ENCODE measurements at regions not wholly inside any gene's neighbourhood (a gene's known extent, or its start where the extent isn't known, plus 50 kb on each side); places are given as distances from the start of the nearest gene placed in this dataset.
"Not testable (repeated sequence)": the region's sequence is repeated elsewhere in the genome, so short reads cannot be mapped to it uniquely, and the experiment has no call there.

DNA sequence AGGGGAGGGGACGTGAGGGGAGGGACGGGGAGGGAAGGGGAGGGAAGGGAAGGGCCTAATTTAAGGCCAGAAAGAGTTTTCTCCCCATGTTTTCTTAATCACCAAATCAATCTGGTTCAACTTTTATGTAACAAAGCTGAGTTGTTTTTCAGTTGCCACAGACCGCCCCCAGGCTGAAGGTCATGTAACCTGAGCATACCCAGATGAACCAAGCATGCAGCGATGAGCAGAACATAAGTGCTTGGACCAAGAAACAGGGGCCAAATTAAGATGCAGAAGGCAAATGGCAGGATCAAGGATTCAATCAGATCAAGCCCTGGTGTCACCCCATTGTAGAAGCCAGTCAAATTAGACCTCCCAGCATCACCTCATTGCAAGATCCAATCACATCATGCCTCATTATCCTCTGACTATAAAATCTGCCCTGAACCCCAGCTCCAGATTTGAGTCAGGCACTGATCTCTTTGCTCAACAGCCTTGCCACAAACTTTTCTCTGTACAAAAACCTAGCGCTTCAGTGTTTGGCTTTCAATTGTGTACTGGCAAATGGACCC is 113.5 kb upstream of the TNPO1 start:
- H3K36me3 ChIP-seq: no peaks in the 10 kb centered on the region
- no peak overlapping the region for H3K4me3 ChIP-seq
- intact Hi-C loops (cut with DNase I; ENCODE audit: low total_unique reads): no loop called here
- no peak overlapping the region for H3K27ac ChIP-seq
- DNase-seq (ENCODE audit: low spot score in 2 of 2): no peak
- H3K27me3 ChIP-seq: no peaks in the 10 kb centered on the region
- H3K9me3 ChIP-seq: no peaks in the 10 kb centered on the region
- H3K4me1 ChIP-seq: no peaks in the 10 kb centered on the region
- TF ChIP-seq, protein P1, sequence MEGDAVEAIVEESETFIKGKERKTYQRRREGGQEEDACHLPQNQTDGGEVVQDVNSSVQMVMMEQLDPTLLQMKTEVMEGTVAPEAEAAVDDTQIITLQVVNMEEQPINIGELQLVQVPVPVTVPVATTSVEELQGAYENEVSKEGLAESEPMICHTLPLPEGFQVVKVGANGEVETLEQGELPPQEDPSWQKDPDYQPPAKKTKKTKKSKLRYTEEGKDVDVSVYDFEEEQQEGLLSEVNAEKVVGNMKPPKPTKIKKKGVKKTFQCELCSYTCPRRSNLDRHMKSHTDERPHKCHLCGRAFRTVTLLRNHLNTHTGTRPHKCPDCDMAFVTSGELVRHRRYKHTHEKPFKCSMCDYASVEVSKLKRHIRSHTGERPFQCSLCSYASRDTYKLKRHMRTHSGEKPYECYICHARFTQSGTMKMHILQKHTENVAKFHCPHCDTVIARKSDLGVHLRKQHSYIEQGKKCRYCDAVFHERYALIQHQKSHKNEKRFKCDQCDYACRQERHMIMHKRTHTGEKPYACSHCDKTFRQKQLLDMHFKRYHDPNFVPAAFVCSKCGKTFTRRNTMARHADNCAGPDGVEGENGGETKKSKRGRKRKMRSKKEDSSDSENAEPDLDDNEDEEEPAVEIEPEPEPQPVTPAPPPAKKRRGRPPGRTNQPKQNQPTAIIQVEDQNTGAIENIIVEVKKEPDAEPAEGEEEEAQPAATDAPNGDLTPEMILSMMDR (IDR thresholded peaks at IDR 0.05): no peak
- no peak for TF ChIP-seq POLR2A (IDR thresholded peaks at IDR 0.05)
- TF ChIP-seq POLR2AphosphoS5 (IDR thresholded peaks at IDR 0.05): no peak

DNA sequence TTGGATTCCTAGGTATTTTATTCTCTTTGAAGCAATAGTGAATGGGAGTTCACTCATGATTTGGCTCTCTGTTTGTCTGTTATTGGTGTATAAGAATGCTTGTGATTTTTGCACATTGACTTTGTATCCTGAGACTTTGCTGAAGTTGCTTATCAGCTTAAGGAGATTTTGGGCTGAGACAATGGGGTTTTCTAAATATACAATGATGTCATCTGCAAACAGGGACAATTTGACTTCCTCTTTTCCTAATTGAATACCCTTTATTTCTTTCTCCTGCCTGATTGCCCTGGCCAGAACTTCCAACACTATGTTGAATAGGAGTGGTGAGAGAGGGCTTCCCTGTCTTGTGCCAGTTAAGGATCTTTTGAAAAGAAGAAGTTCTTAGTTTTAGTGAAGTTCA is 114.4 kb upstream of the TNPO1 start:
- H3K27ac ChIP-seq; H3K27me3 ChIP-seq; H3K4me1 ChIP-seq; DNase-seq (ENCODE audit: low spot score in 2 of 2); H3K36me3 ChIP-seq; H3K9me3 ChIP-seq; H3K4me3 ChIP-seq; intact Hi-C loops (cut with DNase I; ENCODE audit: low total_unique reads): not testable (repeated sequence)

DNA sequence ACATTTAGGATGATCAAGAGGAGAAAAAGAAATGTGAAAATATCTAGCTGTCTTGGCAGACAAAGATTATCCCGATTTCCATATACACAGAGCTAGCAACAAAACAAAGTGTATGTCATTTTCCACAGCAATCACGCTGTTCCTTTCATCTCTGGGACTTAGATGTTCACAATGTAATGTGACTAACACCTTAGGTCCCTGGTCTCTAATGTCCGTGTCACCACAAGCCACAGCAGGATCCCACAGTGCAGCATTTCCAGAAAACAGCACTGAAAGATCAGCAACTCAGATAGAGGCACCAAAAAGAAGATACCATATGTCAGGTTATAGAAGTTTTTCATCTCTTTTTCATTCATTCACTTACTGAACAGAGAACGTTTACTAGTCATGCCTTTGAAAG is 118.0 kb upstream of the TNPO1 start:
- no peaks in the 10 kb centered on the region for H3K9me3 ChIP-seq
- TF ChIP-seq POLR2A (IDR thresholded peaks at IDR 0.05) (no peak), POLR2AphosphoS5 (IDR thresholded peaks at IDR 0.05) (no peak)
- TF ChIP-seq, protein P1 (IDR thresholded peaks at IDR 0.05): no peak
- H3K4me3 ChIP-seq: no peak overlapping the region
- no peaks in the 10 kb centered on the region for H3K4me1 ChIP-seq
- H3K36me3 ChIP-seq: no peaks in the 10 kb centered on the region
- DNase-seq (ENCODE audit: low spot score in 2 of 2): no peak
- intact Hi-C loops (cut with DNase I; ENCODE audit: low total_unique reads): no loop called here
- no peaks in the 10 kb centered on the region for H3K27me3 ChIP-seq
- no peak overlapping the region for H3K27ac ChIP-seq

DNA sequence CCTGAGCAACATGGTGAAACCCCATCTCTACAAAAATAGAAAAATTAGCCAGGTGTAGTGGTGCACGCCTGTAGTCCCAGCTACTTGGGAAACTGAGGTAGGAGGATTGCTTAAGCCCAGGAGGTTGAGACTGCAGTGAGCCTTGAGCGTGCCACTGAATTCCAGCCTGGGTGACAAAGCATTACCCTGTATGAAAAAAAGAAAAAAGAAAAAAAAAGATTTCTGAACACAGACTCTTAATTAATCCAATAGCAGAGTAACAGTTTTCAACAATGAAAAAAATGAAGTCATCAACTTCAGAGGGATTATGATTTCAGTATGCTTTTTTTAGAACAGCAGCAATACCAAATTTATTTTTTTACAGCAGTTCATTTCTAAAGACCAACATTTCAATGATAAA is 118.8 kb upstream of the TNPO1 start:
- Histone ChIP-seq H3K9me3 (no peaks in the 10 kb centered on the region), H3K27me3 (no peaks in the 10 kb centered on the region), H3K4me1 (no peaks in the 10 kb centered on the region), H3K27ac (no peak overlapping the region), H3K36me3 (no peaks in the 10 kb centered on the region), H3K4me3 (no peak overlapping the region)
- intact Hi-C loops (cut with DNase I; ENCODE audit: low total_unique reads): no loop called here
- TF ChIP-seq POLR2A (IDR thresholded peaks at IDR 0.05) (no peak), POLR2AphosphoS5 (IDR thresholded peaks at IDR 0.05) (no peak)
- TF ChIP-seq, protein P1 (IDR thresholded peaks at IDR 0.05): no peak
- no peak for DNase-seq (ENCODE audit: low spot score in 2 of 2)

GRCh38 chr5:72695659-72696058 is 120.8 kb upstream of the TNPO1 start:
- Histone ChIP-seq H3K27ac (no peak overlapping the region), H3K27me3 (no peaks in the 10 kb centered on the region), H3K9me3 (no peaks in the 10 kb centered on the region), H3K36me3 (no peaks in the 10 kb centered on the region), H3K4me3 (no peak overlapping the region), H3K4me1 (no peaks in the 10 kb centered on the region)
- no peak for TF ChIP-seq POLR2A (IDR thresholded peaks at IDR 0.05)
- TF ChIP-seq, protein P1 (IDR thresholded peaks at IDR 0.05): no peak
- DNase-seq (ENCODE audit: low spot score in 2 of 2): no peak
- intact Hi-C loops (cut with DNase I; ENCODE audit: low total_unique reads): no loop called here

DNA sequence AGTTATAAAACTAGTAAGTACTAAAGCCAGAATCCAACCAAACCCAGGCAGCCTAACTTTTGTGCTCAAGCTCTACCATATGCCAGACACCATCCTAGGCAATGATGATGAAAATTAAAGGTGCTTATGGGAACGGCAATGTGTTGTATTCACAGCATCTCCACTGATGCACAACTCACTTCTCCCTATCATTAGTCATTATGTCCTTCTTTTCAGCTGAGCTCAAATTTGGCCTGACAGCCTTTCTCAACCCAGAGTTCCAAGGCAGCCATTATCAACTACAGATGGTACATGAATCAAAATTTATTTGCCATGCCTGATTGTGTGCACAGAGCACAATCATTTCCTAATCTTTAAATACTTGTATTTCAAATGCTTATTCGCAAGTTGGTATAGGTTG is 121.6 kb upstream of the TNPO1 start:
- no peaks in the 10 kb centered on the region for H3K4me1 ChIP-seq
- H3K36me3 ChIP-seq: no peaks in the 10 kb centered on the region
- intact Hi-C loops (cut with DNase I; ENCODE audit: low total_unique reads): no loop called here
- no peak for DNase-seq (ENCODE audit: low spot score in 2 of 2)
- TF ChIP-seq, protein P1 (IDR thresholded peaks at IDR 0.05): no peak
- H3K27ac ChIP-seq: no peak overlapping the region
- H3K27me3 ChIP-seq: no peaks in the 10 kb centered on the region
- no peak overlapping the region for H3K4me3 ChIP-seq
- no peaks in the 10 kb centered on the region for H3K9me3 ChIP-seq

Data from breast epithelium (tissue), 4 donors.